ENCODE measurements at regions not wholly inside any gene's neighbourhood (a gene's known extent, or its start where the extent isn't known, plus 50 kb on each side); places are given as distances from the start of the nearest gene placed in this dataset.
"Not testable (repeated sequence)": the region's sequence is repeated elsewhere in the genome, so short reads cannot be mapped to it uniquely, and the experiment has no call there.

- no peak for DNase-seq
These were observed 50.4 kb upstream of the SOD1 start for GRCh38 chr21:31609081-31609480.

DNA sequence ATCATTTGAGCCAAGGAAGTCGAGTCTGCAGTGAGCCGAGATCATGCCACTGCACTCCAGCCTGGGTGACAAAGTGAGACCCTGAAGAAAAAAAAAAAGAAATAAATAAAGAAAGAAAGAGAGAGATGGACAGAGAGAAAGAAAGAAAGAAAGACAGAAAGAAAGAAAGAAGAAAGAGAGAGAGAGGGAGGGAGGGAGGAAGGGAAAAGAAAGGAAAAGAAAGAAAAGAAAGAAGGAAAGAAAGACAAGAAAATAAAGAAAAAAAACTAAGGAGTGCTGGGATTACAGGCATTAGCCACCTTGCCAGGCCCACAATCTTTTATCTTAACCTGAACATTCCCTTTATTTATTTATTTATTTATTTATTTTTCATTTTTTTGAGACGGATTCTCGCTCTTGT is 51.7 kb upstream of the SOD1 start:
- no peak for DNase-seq

DNA sequence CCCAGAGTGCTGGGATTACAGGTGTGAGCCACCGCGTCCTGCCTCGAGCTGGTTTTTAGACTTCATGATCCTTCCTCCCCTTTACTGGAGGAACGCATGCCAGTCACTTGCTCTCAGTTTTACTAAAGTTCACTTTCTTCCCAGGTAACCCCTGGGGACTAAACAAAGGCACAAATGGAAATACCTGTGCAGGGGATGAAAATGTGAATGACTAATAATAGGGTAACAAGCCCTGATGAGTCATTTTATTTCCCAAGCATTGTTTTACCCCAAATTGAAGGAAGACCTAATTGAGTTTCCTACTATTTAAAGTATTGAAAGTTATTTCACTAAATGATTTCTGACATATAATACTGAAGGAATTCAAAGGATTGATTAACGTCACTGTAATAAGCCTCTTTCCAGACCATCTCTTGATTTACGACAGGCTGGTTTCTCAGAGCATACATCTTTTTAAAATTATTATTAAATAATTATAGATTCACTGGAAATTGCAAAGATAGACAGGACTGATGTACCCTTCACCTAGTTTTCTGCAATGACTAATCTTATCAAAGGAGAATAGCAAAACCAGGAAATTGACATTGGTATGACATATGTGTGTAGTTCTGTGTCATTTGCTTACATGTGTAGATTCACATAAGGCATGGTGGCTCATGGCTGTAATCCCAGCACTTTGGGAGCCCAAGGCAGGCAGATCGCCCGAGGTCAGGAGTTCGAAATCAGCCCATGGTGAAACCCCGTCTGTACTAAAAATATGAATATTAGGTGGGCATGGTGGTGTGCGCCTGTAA is 53.2 kb upstream of the SOD1 start:
- DNase-seq = no peak

GRCh38 chr21:31604591-31605190 is 54.8 kb upstream of the SOD1 start:
- peak; percentile 59 for DNase-seq

DNA sequence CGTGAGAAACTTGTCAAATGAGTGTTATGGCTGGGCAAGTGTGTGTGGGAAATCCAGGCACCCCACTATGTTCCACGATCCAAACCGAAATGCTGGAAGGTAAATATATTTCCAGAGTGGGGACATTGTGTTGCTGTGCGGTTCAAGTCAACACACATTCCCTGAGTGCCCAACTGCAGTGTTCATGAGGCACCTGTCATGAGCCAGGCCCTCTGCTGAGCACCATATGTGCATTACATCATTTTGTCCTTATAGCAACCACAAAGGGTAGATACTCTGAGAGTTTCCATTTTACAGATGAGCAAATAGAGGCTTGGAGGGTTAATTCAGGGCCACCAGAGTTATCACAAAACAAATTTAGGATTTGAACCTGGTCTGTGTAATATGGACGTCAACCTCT is 59.9 kb upstream of the SOD1 start:
- DNase-seq = peak; percentile 38

- DNase-seq = peak; percentile 3
These were observed 60.5 kb upstream of the SOD1 start for GRCh38 chr21:31599013-31599412.

- no peak for DNase-seq
These were observed 61.8 kb upstream of the SOD1 start for GRCh38 chr21:31597683-31598082.

GRCh38 chr21:31596055-31596454 is 63.4 kb upstream of the SOD1 start:
- no peak for DNase-seq

DNA sequence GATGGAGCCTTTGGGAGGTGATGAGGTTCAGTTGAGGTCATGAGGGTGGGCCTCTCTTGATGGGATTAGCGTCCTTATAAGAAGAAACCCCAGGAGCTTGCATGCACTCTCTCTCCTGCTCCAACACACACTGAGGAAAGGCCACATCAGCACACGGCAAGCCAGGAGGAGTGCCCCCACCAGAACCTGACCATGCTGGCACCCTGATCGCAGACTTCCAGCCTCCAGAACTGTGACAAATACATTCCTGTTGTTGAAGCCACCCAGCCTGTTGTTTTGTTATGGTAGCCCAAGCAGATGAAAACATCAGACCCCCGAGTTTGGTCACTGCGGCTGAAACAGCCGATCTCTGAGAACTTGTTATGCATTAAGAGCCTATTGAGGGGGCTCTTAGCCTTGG is 64.8 kb upstream of the SOD1 start:
- DNase-seq = no peak

GRCh38 chr21:31594279-31594678 is 65.2 kb upstream of the SOD1 start:
- no peak for DNase-seq

DNA sequence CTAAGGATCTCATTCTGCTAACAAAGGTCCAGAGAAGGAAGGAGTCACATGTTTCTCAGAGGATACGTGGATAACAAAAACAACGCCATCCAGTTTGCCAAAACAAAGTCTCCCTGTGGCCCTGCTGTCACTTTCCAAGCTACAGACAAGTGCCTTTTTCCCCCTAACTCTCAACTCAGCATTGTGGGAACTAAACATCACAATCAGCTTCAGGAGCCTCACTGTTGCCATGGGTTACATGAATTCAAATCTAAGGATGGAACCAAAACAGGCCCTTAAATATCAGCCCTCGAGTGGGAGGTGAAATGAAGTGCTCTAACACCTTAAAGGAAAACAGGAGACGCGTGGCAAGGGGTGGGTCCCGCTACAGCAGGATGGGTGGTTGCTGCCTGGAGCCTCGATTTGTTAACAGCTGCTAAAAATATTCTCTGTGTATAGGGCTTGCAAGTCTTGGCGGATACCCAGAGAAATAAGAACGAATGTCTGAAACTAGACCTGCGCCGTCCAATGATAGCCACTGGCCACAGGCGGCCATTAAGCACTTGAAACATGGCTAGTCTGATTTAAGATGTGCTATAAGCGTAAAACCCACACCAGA is 66.4 kb upstream of the SOD1 start:
- DNase-seq = no peak

- DNase-seq = no peak
These were observed 67.0 kb upstream of the SOD1 start for GRCh38 chr21:31592516-31592915.

- no peak for DNase-seq
These were observed 69.7 kb upstream of the SOD1 start for GRCh38 chr21:31589820-31590219.

- no peak for DNase-seq
These were observed 73.4 kb upstream of the SOD1 start for GRCh38 chr21:31586118-31586517.

GRCh38 chr21:31583937-31584336 is 75.6 kb upstream of the SOD1 start:
- DNase-seq = not testable (repeated sequence)

DNA sequence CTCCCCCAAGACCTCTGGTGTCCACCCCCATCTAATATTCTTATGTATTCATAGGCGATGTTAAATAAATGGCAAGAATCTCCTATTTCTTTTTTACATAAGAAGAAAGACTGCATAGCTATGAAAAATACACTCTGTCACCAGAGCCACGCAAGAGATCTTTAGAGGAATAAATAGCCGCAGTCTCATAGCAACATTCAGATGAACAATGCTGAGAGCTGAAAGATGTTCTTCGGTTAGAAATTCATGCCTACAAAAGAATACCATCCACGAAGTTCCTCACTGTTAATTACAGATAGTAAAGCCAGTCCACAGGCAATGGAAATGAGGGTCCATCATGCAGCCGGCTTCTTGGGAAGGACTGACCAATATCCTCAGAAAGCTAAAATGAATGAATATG is 76.0 kb upstream of the SOD1 start:
- no peak for DNase-seq

DNA sequence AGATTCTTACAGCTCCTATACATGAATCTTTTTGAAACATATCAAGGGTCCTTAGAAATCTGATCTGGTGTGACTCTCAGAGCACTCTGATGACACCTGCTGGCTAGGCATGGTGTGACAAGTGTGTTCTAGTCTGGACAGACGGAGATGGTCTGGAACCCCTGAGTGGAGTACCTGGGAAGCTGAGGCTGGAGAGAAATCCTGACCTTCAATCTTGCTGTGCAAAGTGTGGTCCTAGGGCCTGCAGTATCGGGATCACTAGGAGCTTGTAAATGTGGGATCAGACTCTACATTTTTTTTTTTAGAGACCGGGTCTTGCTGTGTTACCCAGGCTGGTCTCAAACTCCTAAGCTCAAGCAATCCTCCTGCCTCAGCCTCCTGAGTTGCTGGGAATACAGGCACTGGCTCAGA is 78.6 kb upstream of the SOD1 start:
- peak; percentile 23 for DNase-seq

DNA sequence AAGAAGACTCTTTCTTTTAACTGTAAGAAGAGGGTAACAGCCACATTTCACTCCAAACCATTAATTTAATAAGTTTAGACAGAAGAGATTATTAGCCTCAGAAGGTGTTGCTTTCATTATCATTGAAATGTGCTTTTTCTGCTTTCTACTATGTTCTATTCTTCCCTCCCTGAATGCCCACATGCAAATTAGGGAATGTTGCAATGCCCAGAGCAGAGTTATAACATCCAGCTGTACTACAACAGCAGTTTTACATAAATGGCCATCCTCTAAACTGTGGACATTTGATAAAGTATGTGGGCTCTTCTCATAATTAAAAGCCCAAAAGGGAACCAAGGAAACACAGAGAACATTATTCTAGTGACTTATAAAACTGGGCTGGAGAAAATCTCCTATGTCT is 82.2 kb upstream of the SOD1 start:
- no peak for DNase-seq

- DNase-seq = no peak
These were observed 83.1 kb upstream of the SOD1 start for GRCh38 chr21:31576428-31576827.

DNA sequence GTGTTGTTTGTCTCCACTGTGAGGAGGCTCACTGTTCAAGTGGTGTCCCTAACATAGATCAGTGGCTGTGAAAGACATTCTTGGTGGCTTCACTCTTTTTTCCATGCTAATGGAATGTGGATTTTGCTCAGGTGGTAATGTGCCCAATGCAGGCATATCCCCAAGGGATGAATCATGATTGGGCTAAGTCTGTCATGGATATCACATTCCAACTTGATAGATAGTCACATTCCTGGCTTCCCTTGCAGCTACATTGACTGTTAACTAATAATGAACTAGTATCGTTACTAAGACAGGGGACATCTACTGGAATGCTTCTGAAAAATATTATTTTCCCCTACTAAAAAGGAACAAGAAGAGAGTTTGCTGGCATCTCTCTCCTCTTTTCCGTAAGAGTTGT is 86.3 kb upstream of the SOD1 start:
- no peak for DNase-seq

- no peak for DNase-seq
These were observed 87.6 kb upstream of the SOD1 start for GRCh38 chr21:31571879-31572278.

- DNase-seq = no peak
These were observed 88.5 kb upstream of the SOD1 start for GRCh38 chr21:31570824-31571566.

DNA sequence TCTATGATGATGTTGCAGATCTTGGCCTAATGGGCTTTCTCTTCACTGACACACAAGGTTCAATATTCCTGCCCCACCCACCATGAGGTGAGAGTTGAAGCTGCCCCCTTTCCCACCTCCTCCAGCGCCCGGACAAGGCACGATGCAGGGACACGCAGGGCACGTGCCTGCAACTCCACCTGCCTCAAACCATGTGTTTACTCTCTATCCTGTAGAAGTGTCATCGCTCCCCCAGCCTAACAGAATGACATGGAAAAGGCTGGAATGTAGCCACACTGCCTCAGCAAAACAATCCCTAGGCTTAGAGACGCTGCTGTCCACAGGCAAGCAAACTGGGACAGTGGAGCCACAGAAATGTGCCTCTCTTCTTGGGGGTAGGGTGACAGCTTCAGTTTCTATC is 92.9 kb upstream of the SOD1 start:
- peak; percentile 29 for DNase-seq

DNA sequence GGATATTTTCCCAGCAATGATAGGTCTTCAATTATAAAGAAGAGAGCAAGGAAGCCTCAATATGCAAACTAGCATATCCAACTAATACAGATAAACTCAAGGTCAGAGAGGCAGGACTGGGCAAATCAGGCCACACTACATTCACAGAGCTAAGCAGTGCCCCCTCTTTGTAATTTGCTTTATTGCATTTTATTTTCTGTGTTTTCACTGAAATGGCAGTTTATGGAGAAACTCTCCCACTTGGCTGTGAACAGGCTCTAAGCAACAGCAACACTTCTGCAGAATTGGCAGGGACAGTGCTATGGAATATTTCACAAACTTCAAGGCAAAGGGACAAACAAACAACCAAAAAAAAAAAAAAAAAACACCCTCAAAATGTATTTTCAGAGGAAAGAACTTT is 93.4 kb upstream of the SOD1 start:
- no peak for DNase-seq
